SH-SY5Y (cell line): ENCODE measurements at regions not wholly inside any gene's neighbourhood (a gene's known extent, or its start where the extent isn't known, plus 50 kb on each side); places are given as distances from the start of the nearest gene placed in this dataset.

Experiments
- GATA2 ChIP-seq: IDR thresholded peaks from 2 replicates; pipeline ENCODE4 v1.6.1; 2011; ENCODE audit warnings: mild to moderate bottlenecking, low read depth, low read length
- GATA3 ChIP-seq: IDR thresholded peaks from 2 replicates; pipeline ENCODE4 v1.6.1; 2011; ENCODE audit warnings: low read depth, mild to moderate bottlenecking, low read length, moderate library complexity

DNA sequence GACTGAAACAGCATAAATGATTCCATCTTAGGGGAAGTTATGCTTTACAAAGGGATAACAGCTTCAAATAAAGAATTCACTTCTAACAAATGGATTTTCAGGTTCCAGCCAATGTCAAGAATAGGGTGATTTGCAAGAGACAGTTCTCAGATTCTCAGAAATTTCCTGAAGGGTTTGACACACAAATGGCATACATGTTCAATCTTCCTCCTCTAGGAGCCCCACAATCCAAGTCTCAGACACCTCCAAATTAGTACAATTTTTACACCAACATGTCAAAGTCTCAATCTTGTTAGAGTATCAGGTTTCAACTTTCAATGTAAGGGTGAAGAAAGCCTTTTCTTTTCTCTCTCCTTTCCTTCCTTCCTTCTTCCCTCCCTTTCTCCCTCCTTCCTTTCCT, 996.6 kb downstream of the TLE1 start:
- no peak for TF ChIP-seq GATA3
- no peak for TF ChIP-seq GATA2
